ENCODE measurements at regions not wholly inside any gene's neighbourhood (a gene's known extent, or its start where the extent isn't known, plus 50 kb on each side); places are given as distances from the start of the nearest gene placed in this dataset.
"Not testable (repeated sequence)": the region's sequence is repeated elsewhere in the genome, so short reads cannot be mapped to it uniquely, and the experiment has no call there.

- H3K9me3 ChIP-seq: no peaks in the 10 kb centered on the region
- no peaks in the 10 kb centered on the region for H3K27me3 ChIP-seq
- no peaks in the 10 kb centered on the region for H3K36me3 ChIP-seq
- DNase-seq: no peak
- no peak for TF ChIP-seq CTCF (IDR thresholded peaks at IDR 0.05)
- no peak for TF ChIP-seq POLR2A (IDR thresholded peaks at IDR 0.05)
- H3K4me3 ChIP-seq: no peak overlapping the region
- H3K4me1 ChIP-seq: no peaks in the 10 kb centered on the region
- H3K27ac ChIP-seq: no peak overlapping the region
Observed at GRCh38 chr2:52343706-52344266, 1311.9 kb upstream of the NRXN1 start.

- TF ChIP-seq CTCF (IDR thresholded peaks at IDR 0.05) (no peak), POLR2A (IDR thresholded peaks at IDR 0.05) (no peak)
- DNase-seq: no peak
- Histone ChIP-seq H3K4me3 (no peak overlapping the region), H3K4me1 (no peaks in the 10 kb centered on the region), H3K27me3 (no peaks in the 10 kb centered on the region), H3K36me3 (no peaks in the 10 kb centered on the region), H3K9me3 (no peaks in the 10 kb centered on the region), H3K27ac (no peak overlapping the region)
Observed at GRCh38 chr2:52343010-52343409, 1311.1 kb upstream of the NRXN1 start.

- no peak for DNase-seq
- Histone ChIP-seq H3K27ac (no peak overlapping the region), H3K36me3 (no peaks in the 10 kb centered on the region), H3K9me3 (no peaks in the 10 kb centered on the region), H3K27me3 (no peaks in the 10 kb centered on the region), H3K4me3 (no peak overlapping the region), H3K4me1 (no peaks in the 10 kb centered on the region)
- TF ChIP-seq CTCF (IDR thresholded peaks at IDR 0.05): no peak
- TF ChIP-seq POLR2A (IDR thresholded peaks at IDR 0.05): no peak
Observed at GRCh38 chr2:52342458-52342857, 1310.5 kb upstream of the NRXN1 start.

DNA sequence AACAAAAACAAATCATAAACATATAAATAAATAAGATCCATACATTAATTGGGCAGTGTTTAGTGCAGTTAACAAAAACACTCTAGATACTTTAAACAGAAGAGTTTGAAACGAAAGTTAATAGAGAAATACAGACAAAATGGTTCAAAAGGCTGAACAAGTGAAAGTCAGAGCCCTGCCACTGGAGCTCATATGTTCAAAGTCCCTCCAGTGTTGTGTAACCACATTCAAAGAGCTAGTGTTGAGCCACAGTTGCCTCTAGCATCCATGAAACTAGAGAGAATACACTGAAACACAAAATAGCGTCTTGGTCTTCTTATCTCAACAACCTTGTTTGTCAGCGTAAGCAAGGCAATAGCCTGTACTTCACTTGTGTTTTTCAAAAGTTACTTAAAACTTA lies 1309.8 kb upstream of the NRXN1 start:
- no peak for DNase-seq
- TF ChIP-seq POLR2A (IDR thresholded peaks at IDR 0.05) (no peak), CTCF (IDR thresholded peaks at IDR 0.05) (no peak)
- H3K9me3 ChIP-seq: no peaks in the 10 kb centered on the region
- H3K36me3 ChIP-seq: no peaks in the 10 kb centered on the region
- no peak overlapping the region for H3K27ac ChIP-seq
- no peaks in the 10 kb centered on the region for H3K4me1 ChIP-seq
- H3K27me3 ChIP-seq: no peaks in the 10 kb centered on the region
- H3K4me3 ChIP-seq: no peak overlapping the region

DNA sequence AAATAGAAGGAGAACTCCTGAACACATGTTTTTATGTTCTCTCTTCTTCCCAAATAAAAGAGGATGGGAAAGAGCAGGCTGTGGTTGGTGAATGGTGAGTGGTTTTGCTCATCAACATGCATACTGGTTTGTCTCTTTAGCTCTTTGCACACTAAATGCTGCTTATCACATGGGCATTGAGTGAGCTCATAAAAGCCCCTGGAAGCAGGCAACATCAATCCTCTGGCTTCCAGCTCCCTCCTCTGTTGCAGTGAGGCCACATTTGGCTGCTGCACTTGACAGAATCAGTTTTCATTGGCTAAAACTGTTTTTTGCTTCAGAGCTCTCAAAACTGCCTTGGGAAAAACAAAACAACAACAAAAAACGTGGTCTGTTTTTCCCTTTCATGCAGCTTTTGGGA lies 1308.2 kb upstream of the NRXN1 start:
- H3K4me3 ChIP-seq: no peak overlapping the region
- no peaks in the 10 kb centered on the region for H3K9me3 ChIP-seq
- H3K36me3 ChIP-seq: no peaks in the 10 kb centered on the region
- TF ChIP-seq POLR2A (IDR thresholded peaks at IDR 0.05) (no peak), CTCF (IDR thresholded peaks at IDR 0.05) (no peak)
- no peaks in the 10 kb centered on the region for H3K4me1 ChIP-seq
- H3K27me3 ChIP-seq: no peaks in the 10 kb centered on the region
- no peak for DNase-seq
- H3K27ac ChIP-seq: no peak overlapping the region

DNA sequence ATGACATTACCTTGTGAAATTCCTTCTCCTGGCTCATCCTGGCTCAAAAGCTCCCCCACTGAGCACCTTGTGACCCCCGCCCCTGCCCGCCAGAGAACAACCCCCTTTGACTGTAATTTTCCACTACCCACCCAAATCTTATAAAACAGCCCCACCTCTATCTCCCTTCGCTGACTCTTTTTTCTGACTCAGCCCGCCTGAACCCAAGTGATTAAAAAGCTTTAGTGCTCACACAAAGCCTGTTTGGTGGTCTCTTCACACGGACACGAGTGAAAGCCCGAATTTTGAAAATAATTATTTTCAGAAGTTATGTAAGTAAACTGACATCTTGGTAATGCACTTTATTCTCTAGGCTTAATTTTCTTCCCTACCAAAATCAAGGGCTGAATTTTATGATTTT lies 1305.9 kb upstream of the NRXN1 start:
- not testable (repeated sequence) for DNase-seq, H3K4me3 ChIP-seq, H3K36me3 ChIP-seq, H3K4me1 ChIP-seq, H3K27ac ChIP-seq, H3K9me3 ChIP-seq, H3K27me3 ChIP-seq

Measured in Peyer's patch (tissue), 4 donors.